K562 (cell line): ENCODE measurements at regions not wholly inside any gene's neighbourhood (a gene's known extent, or its start where the extent isn't known, plus 50 kb on each side); places are given as distances from the start of the nearest gene placed in this dataset.
A peak's percentile ranks its signal among the peaks of the same experiment; 100 is the strongest.

ENCODE experiments used
- ATAC-seq: fragments of 200-7000 bp; cut with Tn5 transposase; 3 replicates; pipeline ENCODE4 v1.9.1; 2020; ENCODE audit warnings: moderate library complexity
- BruUV-seq: library from RNA; stranded (reverse); fragments of 400-500 nt; replicated peaks from 2 replicates; lab custom pipeline; 2021; lab: Mats Ljungman, UMichigan
- CTCF ChIA-PET: fragments of 300-600 bp; formaldehyde crosslinking; extraction: SDS; loops from one replicate; lab custom pipeline; 2021; ENCODE audit warnings: low intra/inter-chr PET ratio; lab: Yijun Ruan, JAX
- POLR2A ChIA-PET: fragments of 300-600, 350-650 bp; sonication (Branson Sonifier 250); formaldehyde crosslinking; extraction: SDS; loops from one replicate; lab custom pipeline; 2021; ENCODE audit warnings: antibody characterized with exemption, inconsistent platforms; lab: Yijun Ruan, JAX
- DNase-seq, 4 experiments: peaks; one replicate each; pipeline versions ENCODE4 v3.0.0 to v3.0.0-alpha.2; 2011 to 2018; ENCODE audit warnings: low spot score in 3 of 4, mixed read lengths in 3 of 4; ENCODE audit errors: extremely low read depth in 1 of 4
- FAIRE-seq: peaks from 2 replicates; lab custom pipeline; 2011; peaks lifted over from hg19 to GRCh38; lab: Jason Lieb, UNC
- H2AFZ ChIP-seq: 2 replicates; pipeline ENCODE4 v1.6.0; 2011; ENCODE audit warnings: low read depth, low read length, control low read depth, inconsistent platforms
- H3K27ac ChIP-seq: fragments of 200-600 bp; 3 replicates; pipeline ENCODE4 v1.8.0; 2011; ENCODE audit warnings: low read depth, mild to moderate bottlenecking, control low read depth, inconsistent platforms, low read length, moderate library complexity, mixed read lengths; ENCODE audit errors: extremely low read depth
- H3K27me3 ChIP-seq, 2 experiments: fragments of 300-600 bp in 1 of 2; 2 replicates in 1 of 2; 3 replicates in 1 of 2; pipeline versions ENCODE4 v1.6.0 to v1.8.0; 2011; ENCODE audit warnings: inconsistent platforms in 2 of 2, low read length in 2 of 2, mild to moderate bottlenecking in 1 of 2, mixed read lengths in 1 of 2, moderate library complexity in 1 of 2; ENCODE audit not compliant: control insufficient read depth in 2 of 2, insufficient read depth in 2 of 2
- H3K36me3 ChIP-seq: fragments of 300-600 bp; 3 replicates; pipeline ENCODE4 v1.8.0; 2011; ENCODE audit warnings: mild to moderate bottlenecking, low read length, inconsistent platforms; ENCODE audit not compliant: control insufficient read depth, insufficient read depth
- H3K4me1 ChIP-seq, 2 experiments: fragments of 200-600 bp in 1 of 2; replicated peaks in 1 of 2; 2 replicates in 1 of 2; 3 replicates in 1 of 2; pipeline versions ENCODE4 v1.5.1 to v1.8.0; 2011; ENCODE audit warnings: inconsistent platforms in 2 of 2, low read length in 2 of 2, mild to moderate bottlenecking in 1 of 2, mixed read lengths in 1 of 2, moderate library complexity in 1 of 2; ENCODE audit not compliant: control insufficient read depth in 2 of 2, insufficient read depth in 2 of 2
- H3K4me2 ChIP-seq: 2 replicates; pipeline ENCODE4 v1.6.1; 2011; ENCODE audit warnings: low read length, control low read depth, inconsistent platforms, mixed read lengths; ENCODE audit not compliant: insufficient read depth
- H3K4me3 ChIP-seq: fragments of 200-600 bp; sonication (generic), shearing (Covaris generic); 2 replicates; pipeline ENCODE4 v1.5.1; 2016; ENCODE audit warnings: control low read depth, inconsistent platforms
- H3K79me2 ChIP-seq: fragments of 200-600 bp; 3 replicates; pipeline ENCODE4 v1.8.0; 2011; ENCODE audit warnings: low read length, inconsistent platforms; ENCODE audit not compliant: control insufficient read depth, insufficient read depth
- H3K9ac ChIP-seq, 2 experiments: 2 replicates each; pipeline versions ENCODE4 v1.6.0 to v1.6.1; 2011; ENCODE audit warnings: low read depth in 2 of 2, low read length in 2 of 2, control low read depth in 1 of 2, inconsistent platforms in 1 of 2, mild to moderate bottlenecking in 1 of 2, mixed read lengths in 1 of 2; ENCODE audit not compliant: insufficient read depth in 1 of 2
- H3K9me1 ChIP-seq: one replicate; pipeline ENCODE4 v1.6.0; 2011; ENCODE audit warnings: inconsistent platforms, mild to moderate bottlenecking, low read length, moderate library complexity; ENCODE audit not compliant: control insufficient read depth, insufficient read depth
- H3K9me3 ChIP-seq: replicated peaks from 2 replicates; pipeline ENCODE4 v1.5.1; 2011; ENCODE audit warnings: low read depth, low read length, inconsistent platforms; ENCODE audit not compliant: control insufficient read depth, insufficient read depth
- H4K20me1 ChIP-seq: replicated peaks from 2 replicates; pipeline ENCODE4 v1.6.1; 2011; ENCODE audit warnings: low read length, inconsistent platforms, mixed read lengths; ENCODE audit not compliant: control insufficient read depth, insufficient read depth
- ASH1L ChIP-seq: fragments of 450-650 bp; IDR thresholded peaks from 2 replicates; pipeline ENCODE4 v1.6.1; 2018; ENCODE audit warnings: borderline replicate concordance, mild to moderate bottlenecking, low read depth; ENCODE audit not compliant: partially characterized antibody
- NFRKB ChIP-seq: fragments of 450-650 bp; IDR thresholded peaks from 2 replicates; pipeline ENCODE4 v1.6.1; 2016; ENCODE audit warnings: low read depth
- TARDBP ChIP-seq: fragments of 450-650 bp; IDR thresholded peaks from 2 replicates; pipeline ENCODE4 v1.6.1; 2016
- TRIM24 ChIP-seq, 2 experiments: fragments of 450-650 bp; IDR thresholded peaks; 2 replicates each; pipeline ENCODE4 v1.6.1; 2016
- ZBTB8A ChIP-seq: fragments of 450-650 bp; IDR thresholded peaks from 2 replicates; pipeline ENCODE4 v1.6.1; 2018; ENCODE audit warnings: mild to moderate bottlenecking, moderate library complexity; ENCODE audit not compliant: partially characterized antibody
- ZFX ChIP-seq: sonication (generic); formaldehyde crosslinking; IDR thresholded peaks from 2 replicates; pipeline ENCODE4 v1.8.0; 2022; ENCODE audit warnings: mild to moderate bottlenecking, missing genetic modification reagents, moderate library complexity
- ZNF146 ChIP-seq: IDR thresholded peaks from one replicate; pipeline ENCODE4 v1.6.1; 2018; ENCODE audit warnings: missing compliant biosample characterization; ENCODE audit not compliant: unreplicated experiment
- ZNF282 ChIP-seq: sonication (generic); formaldehyde crosslinking; IDR thresholded peaks from 2 replicates; pipeline ENCODE4 v1.8.1; 2023; ENCODE audit warnings: missing genetic modification reagents
- ZNF324 ChIP-seq: fragments of 250-450 bp; sonication (Bioruptor Pico); IDR thresholded peaks from 2 replicates; pipeline ENCODE4 v1.4.0; 2020; ENCODE audit warnings: mild to moderate bottlenecking
- WGBS: fragments of 100-300 bp; shearing (Covaris generic); methylation state at CpG from one replicate; pipeline ENCODE4 v1.1.6; 2016; ENCODE audit warnings: low coverage, mixed read lengths; ENCODE audit not compliant: insufficient coverage; ENCODE audit errors: missing lambda C conversion rate; 5-methylcytosine and 5-hydroxymethylcytosine counted together
- in situ Hi-C: fragments of 300-500 bp; cut with MboI; formaldehyde crosslinking; loops from 4 replicates; pipeline ENCODE4 v1.15.0; 2018; ENCODE audit warnings: inconsistent platforms, mixed read lengths
- intact Hi-C: fragments of 100-400 bp; cut with micrococcal nuclease; formaldehyde crosslinking; loops from 2 replicates; pipeline ENCODE4 v1.14.2; 2022
- TF ChIP-seq, protein P1 (sequence below): fragments of 250-450 bp; sonication (Bioruptor Pico); IDR thresholded peaks from 2 replicates; pipeline ENCODE4 v1.5.0; 2020; ENCODE audit warnings: mild to moderate bottlenecking

- Histone ChIP-seq H3K4me1 (no peaks in the 10 kb centered on the region; a peak in 2 of 5 replicates), H3K4me2 (no peak overlapping the region), H3K79me2 (no peaks in the 10 kb centered on the region), H2AFZ (no peak overlapping the region), H3K27ac (no peak overlapping the region), H3K36me3 (no peaks in the 10 kb centered on the region), H3K9me1 (no peaks in the 10 kb centered on the region)
- in situ Hi-C loops: no loop called here
- WGBS: 17% methylated on average over 1 of the region's 1 CpG
- BruUV-seq: no TSS peak
- FAIRE-seq: no peak
- TF ChIP-seq ASH1L (no peak), ZNF146 (CRISPR knock-in tag) (no peak), TARDBP (no peak), ZNF324 (CRISPR knock-in tag) (peak; percentile 96), NFRKB (no peak), ZNF282 (no peak), TRIM24 (IDR thresholded peaks at IDR 0.05) (0 out of 4 replicates have a peak, but pooled peaks of 1 of the 2 experiments have one; percentile 8), ZBTB8A (no peak), ZFX (CRISPR knock-in tag) (no peak)
- TF ChIP-seq, protein P1, sequence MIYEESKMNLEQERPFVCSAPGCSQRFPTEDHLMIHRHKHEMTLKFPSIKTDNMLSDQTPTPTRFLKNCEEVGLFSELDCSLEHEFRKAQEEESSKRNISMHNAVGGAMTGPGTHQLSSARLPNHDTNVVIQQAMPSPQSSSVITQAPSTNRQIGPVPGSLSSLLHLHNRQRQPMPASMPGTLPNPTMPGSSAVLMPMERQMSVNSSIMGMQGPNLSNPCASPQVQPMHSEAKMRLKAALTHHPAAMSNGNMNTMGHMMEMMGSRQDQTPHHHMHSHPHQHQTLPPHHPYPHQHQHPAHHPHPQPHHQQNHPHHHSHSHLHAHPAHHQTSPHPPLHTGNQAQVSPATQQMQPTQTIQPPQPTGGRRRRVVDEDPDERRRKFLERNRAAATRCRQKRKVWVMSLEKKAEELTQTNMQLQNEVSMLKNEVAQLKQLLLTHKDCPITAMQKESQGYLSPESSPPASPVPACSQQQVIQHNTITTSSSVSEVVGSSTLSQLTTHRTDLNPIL (CRISPR knock-in tag): no peak
- TF ChIP-seq, all 486 proteins: peak for 2
- peaks cover 0 to 7% of the 10 kb centered on the region in 2 experiments; a peak in 2 of 5 replicates for H3K27me3 ChIP-seq
- no peak overlapping the region for H3K4me3 ChIP-seq
- POLR2A ChIA-PET: no interaction called here
- no peak for DNase-seq
- H3K9me3 ChIP-seq: no peaks in the 10 kb centered on the region
- CTCF ChIA-PET: no interaction called here
- intact Hi-C loops: no loop called here
- no peak for ATAC-seq
- H4K20me1 ChIP-seq: no peaks in the 10 kb centered on the region
- H3K9ac ChIP-seq: no peak overlapping the region
These were observed 233.3 kb upstream of the NFE2L3 start for GRCh38 chr7:25918731-25919130.
